Astrocyte (in vitro differentiated cells and primary cell): ENCODE measurements at regions not wholly inside any gene's neighbourhood (a gene's known extent, or its start where the extent isn't known, plus 50 kb on each side); places are given as distances from the start of the nearest gene placed in this dataset.

ENCODE experiments used
- DNase-seq: peaks from one replicate; pipeline ENCODE4 v3.0.0-alpha.2; 2010; ENCODE audit warnings: low read depth
- FAIRE-seq: peaks from 2 replicates; lab custom pipeline; 2011; peaks lifted over from hg19 to GRCh38; lab: Jason Lieb, UNC
- H2AFZ ChIP-seq: 2 replicates; pipeline ENCODE4 v1.6.0; 2012; ENCODE audit warnings: low read depth, low read length, inconsistent platforms
- H3K27ac ChIP-seq: 2 replicates; pipeline ENCODE4 v1.5.1; 2011; ENCODE audit warnings: low read depth, low read length, inconsistent platforms
- H3K27me3 ChIP-seq: 2 replicates; pipeline ENCODE4 v1.6.0; 2011; ENCODE audit warnings: low read length, inconsistent platforms; ENCODE audit not compliant: insufficient read depth
- H3K36me3 ChIP-seq: 2 replicates; pipeline ENCODE4 v1.5.1; 2011; ENCODE audit warnings: low read length, inconsistent platforms; ENCODE audit not compliant: insufficient read depth
- H3K4me1 ChIP-seq: 2 replicates; pipeline ENCODE4 v1.5.1; 2011; ENCODE audit warnings: low read length, inconsistent platforms; ENCODE audit not compliant: insufficient read depth
- H3K4me2 ChIP-seq: 2 replicates; pipeline ENCODE4 v1.6.0; 2012; ENCODE audit warnings: low read length, inconsistent platforms
- H3K4me3 ChIP-seq: 2 replicates; pipeline ENCODE4 v1.5.1; 2011; ENCODE audit warnings: low read depth, mild to moderate bottlenecking, low read length, inconsistent platforms; ENCODE audit not compliant: insufficient read depth
- H3K79me2 ChIP-seq: 2 replicates; pipeline ENCODE4 v1.6.0; 2012; ENCODE audit warnings: mild to moderate bottlenecking, low read length, inconsistent platforms; ENCODE audit not compliant: insufficient read depth
- H3K9ac ChIP-seq: 2 replicates; pipeline ENCODE4 v1.6.0; 2012; ENCODE audit warnings: mild to moderate bottlenecking, low read length, inconsistent platforms
- H3K9me3 ChIP-seq: 2 replicates; pipeline ENCODE4 v1.5.1; 2012; ENCODE audit warnings: low read depth, mild to moderate bottlenecking, low read length, inconsistent platforms; ENCODE audit not compliant: insufficient read depth
- H4K20me1 ChIP-seq: 2 replicates; pipeline ENCODE4 v1.6.0; 2012; ENCODE audit warnings: low read length, inconsistent platforms; ENCODE audit not compliant: insufficient read depth
- H3K27ac Mint-ChIP-seq: one replicate; pipeline ENCODE4 v1.8.0; 2021; ENCODE audit warnings: mild to moderate bottlenecking, mixed read lengths; ENCODE audit not compliant: unreplicated experiment
- H3K27me3 Mint-ChIP-seq: one replicate; pipeline ENCODE4 v1.8.0; 2021; ENCODE audit warnings: low read depth, mixed read lengths; ENCODE audit not compliant: unreplicated experiment
- H3K36me3 Mint-ChIP-seq: one replicate; pipeline ENCODE4 v1.8.0; 2021; ENCODE audit warnings: low read depth, mixed read lengths; ENCODE audit not compliant: unreplicated experiment
- H3K4me1 Mint-ChIP-seq: one replicate; pipeline ENCODE4 v1.8.0; 2021; ENCODE audit warnings: low read depth, mixed read lengths; ENCODE audit not compliant: unreplicated experiment
- H3K4me3 Mint-ChIP-seq: one replicate; pipeline ENCODE4 v1.8.0; 2021; ENCODE audit warnings: mild to moderate bottlenecking, moderate library complexity, mixed read lengths; ENCODE audit not compliant: unreplicated experiment
- H3K9me3 Mint-ChIP-seq: one replicate; pipeline ENCODE4 v1.8.0; 2021; ENCODE audit warnings: mild to moderate bottlenecking, mixed read lengths; ENCODE audit not compliant: unreplicated experiment
- CTCF ChIP-seq: IDR thresholded peaks from 2 replicates; pipeline ENCODE4 v1.5.1; 2011; ENCODE audit warnings: low read depth, mild to moderate bottlenecking, inconsistent platforms, low read length, moderate library complexity; ENCODE audit not compliant: insufficient read depth
- EZH2 ChIP-seq: IDR thresholded peaks from 2 replicates; pipeline ENCODE4 v1.6.1; 2012; ENCODE audit warnings: mild to moderate bottlenecking, low read length, inconsistent platforms; ENCODE audit not compliant: insufficient read depth

- Histone ChIP-seq H2AFZ (no peak overlapping the region), H3K4me2 (peak overlapping the region; percentile 70), H3K4me1 (peaks cover 24% of the 10 kb centered on the region), H3K9me3 (no peaks in the 10 kb centered on the region), H3K4me3 (peak overlapping the region; percentile 4), H3K9ac (peak overlapping the region; percentile 80), H4K20me1 (no peaks in the 10 kb centered on the region), H3K36me3 (no peaks in the 10 kb centered on the region), H3K27ac (peak overlapping the region; percentile 97), H3K27me3 (no peaks in the 10 kb centered on the region), H3K79me2 (no peaks in the 10 kb centered on the region)
- Mint-ChIP-seq H3K36me3 (no peaks in the 10 kb centered on the region), H3K4me1 (peaks cover 23% of the 10 kb centered on the region), H3K27ac (peak overlapping the region; percentile 98), H3K27me3 (no peaks in the 10 kb centered on the region), H3K4me3 (no peak overlapping the region), H3K9me3 (peaks cover 11% of the 10 kb centered on the region)
- no peak for FAIRE-seq
- DNase-seq: peak; percentile 84
- TF ChIP-seq EZH2 (no peak), CTCF (peak; percentile 75)
These were observed 65.8 kb upstream of the FRMD4A start for GRCh38 chr10:14396411-14397048.

GRCh38 chr10:14394179-14394578, 63.5 kb upstream of the FRMD4A start:
- TF ChIP-seq EZH2: no peak
- no peak for TF ChIP-seq CTCF
- Mint-ChIP-seq H3K27ac (no peak overlapping the region), H3K36me3 (no peaks in the 10 kb centered on the region), H3K4me3 (no peak overlapping the region), H3K27me3 (no peaks in the 10 kb centered on the region), H3K4me1 (peaks cover 18% of the 10 kb centered on the region), H3K9me3 (peaks cover 8% of the 10 kb centered on the region)
- no peaks in the 10 kb centered on the region for H3K9me3 ChIP-seq
- FAIRE-seq: no peak
- no peak overlapping the region for H3K4me2 ChIP-seq
- DNase-seq: no peak
- H3K27ac ChIP-seq: no peak overlapping the region
- H2AFZ ChIP-seq: no peak overlapping the region
- H3K36me3 ChIP-seq: no peaks in the 10 kb centered on the region
- no peaks in the 10 kb centered on the region for H4K20me1 ChIP-seq
- H3K9ac ChIP-seq: no peak overlapping the region
- H3K27me3 ChIP-seq: no peaks in the 10 kb centered on the region
- no peaks in the 10 kb centered on the region for H3K79me2 ChIP-seq
- no peak overlapping the region for H3K4me3 ChIP-seq
- H3K4me1 ChIP-seq: peaks cover 19% of the 10 kb centered on the region

- Histone ChIP-seq H3K27me3 (no peaks in the 10 kb centered on the region), H3K4me2 (no peak overlapping the region), H2AFZ (no peak overlapping the region), H3K36me3 (no peaks in the 10 kb centered on the region), H3K9ac (no peak overlapping the region), H4K20me1 (no peaks in the 10 kb centered on the region), H3K79me2 (no peaks in the 10 kb centered on the region), H3K4me1 (peaks cover 11% of the 10 kb centered on the region), H3K4me3 (no peak overlapping the region), H3K27ac (no peak overlapping the region), H3K9me3 (no peaks in the 10 kb centered on the region)
- no peak overlapping the region for H3K27ac Mint-ChIP-seq
- FAIRE-seq (no peak), DNase-seq (no peak)
- H3K9me3 Mint-ChIP-seq: peaks cover 15% of the 10 kb centered on the region
- H3K4me1 Mint-ChIP-seq: peaks cover 6% of the 10 kb centered on the region
- H3K4me3 Mint-ChIP-seq: no peak overlapping the region
- H3K27me3 Mint-ChIP-seq: no peaks in the 10 kb centered on the region
- H3K36me3 Mint-ChIP-seq: no peaks in the 10 kb centered on the region
- TF ChIP-seq EZH2: no peak
These were observed 60.6 kb upstream of the FRMD4A start for GRCh38 chr10:14391342-14391741.
